H9 (cell line): ENCODE measurements at regions not wholly inside any gene's neighbourhood (a gene's known extent, or its start where the extent isn't known, plus 50 kb on each side); places are given as distances from the start of the nearest gene placed in this dataset.

Source experiments
- DNase-seq: peaks from one replicate; pipeline ENCODE4 v3.0.0-alpha.2; 2017
- H2AFZ ChIP-seq: one replicate; pipeline ENCODE4 v1.6.1; 2013; ENCODE audit warnings: mild to moderate bottlenecking, low read length, control low read depth, moderate library complexity
- H2AK5ac ChIP-seq: 2 replicates; pipeline ENCODE4 v1.6.1; 2013; ENCODE audit warnings: low read length, control low read depth, mixed read lengths; ENCODE audit not compliant: insufficient read length
- H2BK120ac ChIP-seq: one replicate; pipeline ENCODE4 v1.6.1; 2013; ENCODE audit warnings: low read depth, mild to moderate bottlenecking, low read length, control low read depth, inconsistent platforms; ENCODE audit not compliant: poor library complexity, severe bottlenecking
- H2BK12ac ChIP-seq: 2 replicates; pipeline ENCODE4 v1.6.1; 2013; ENCODE audit warnings: low read length, control low read depth, mixed read lengths, low read depth; ENCODE audit not compliant: insufficient read length
- H2BK15ac ChIP-seq: 2 replicates; pipeline ENCODE4 v1.6.1; 2013; ENCODE audit warnings: low read depth, low read length, control low read depth
- H2BK20ac ChIP-seq: one replicate; pipeline ENCODE4 v1.6.1; 2013; ENCODE audit warnings: low read depth, mild to moderate bottlenecking, low read length, control low read depth, inconsistent platforms; ENCODE audit not compliant: poor library complexity, severe bottlenecking
- H2BK5ac ChIP-seq: 2 replicates; pipeline ENCODE4 v1.6.1; 2013; ENCODE audit warnings: low read length, control low read depth, mixed read lengths; ENCODE audit not compliant: insufficient read length
- H3K14ac ChIP-seq: 2 replicates; pipeline ENCODE4 v1.6.1; 2013; ENCODE audit warnings: low read length, control low read depth; ENCODE audit not compliant: insufficient read depth
- H3K18ac ChIP-seq: 2 replicates; pipeline ENCODE4 v1.6.1; 2013; ENCODE audit warnings: low read depth, mild to moderate bottlenecking, mixed read lengths, low read length, control low read depth; ENCODE audit not compliant: insufficient read length
- H3K23ac ChIP-seq: 2 replicates; pipeline ENCODE4 v1.6.1; 2013; ENCODE audit warnings: low read length, control low read depth, mixed read lengths, low read depth; ENCODE audit not compliant: insufficient read length
- H3K23me2 ChIP-seq: 2 replicates; pipeline ENCODE4 v1.6.1; 2013; ENCODE audit warnings: low read depth, mild to moderate bottlenecking, mixed read lengths, low read length, control low read depth; ENCODE audit not compliant: insufficient read length, poor library complexity, severe bottlenecking
- H3K27ac ChIP-seq: 2 replicates; pipeline ENCODE4 v1.5.1; 2013; ENCODE audit warnings: low read length, control low read depth, mixed read lengths, low read depth; ENCODE audit not compliant: insufficient read length
- H3K27me3 ChIP-seq: 2 replicates; pipeline ENCODE4 v1.6.1; 2013; ENCODE audit warnings: low read length, control low read depth, inconsistent platforms; ENCODE audit not compliant: insufficient read depth
- H3K4ac ChIP-seq: 2 replicates; pipeline ENCODE4 v1.6.1; 2013; ENCODE audit warnings: low read depth, mild to moderate bottlenecking, control low read depth, inconsistent platforms, low read length, moderate library complexity
- H3K4me1 ChIP-seq: 2 replicates; pipeline ENCODE4 v1.6.1; 2013; ENCODE audit warnings: low read length, control low read depth, inconsistent platforms; ENCODE audit not compliant: insufficient read depth
- H3K4me2 ChIP-seq: 2 replicates; pipeline ENCODE4 v1.6.1; 2013; ENCODE audit warnings: low read length, control low read depth, mixed read lengths; ENCODE audit not compliant: insufficient read length, insufficient read depth
- H3K56ac ChIP-seq: 2 replicates; pipeline ENCODE4 v1.6.1; 2013; ENCODE audit warnings: low read depth, mild to moderate bottlenecking, mixed read lengths, low read length, control low read depth; ENCODE audit not compliant: insufficient read length
- H3K79me1 ChIP-seq: 2 replicates; pipeline ENCODE4 v1.6.1; 2013; ENCODE audit warnings: low read depth, mild to moderate bottlenecking, moderate library complexity, low read length, control low read depth, inconsistent platforms; ENCODE audit not compliant: insufficient read depth, poor library complexity, severe bottlenecking
- H3K79me2 ChIP-seq: 2 replicates; pipeline ENCODE4 v1.6.1; 2013; ENCODE audit warnings: low read length, control low read depth, inconsistent platforms; ENCODE audit not compliant: insufficient read depth
- H3K9ac ChIP-seq: 2 replicates; pipeline ENCODE4 v1.6.1; 2013; ENCODE audit warnings: low read length, control low read depth, mixed read lengths; ENCODE audit not compliant: insufficient read length; ENCODE audit errors: extremely low read depth
- H3K9me3 ChIP-seq: one replicate; pipeline ENCODE4 v1.6.1; 2013; ENCODE audit warnings: low read depth, low read length, inconsistent platforms; ENCODE audit not compliant: control insufficient read depth
- H3T11ph ChIP-seq: one replicate; pipeline ENCODE4 v1.6.1; 2013; ENCODE audit warnings: mild to moderate bottlenecking, low read length, control low read depth, inconsistent platforms
- H4K20me1 ChIP-seq: one replicate; pipeline ENCODE4 v1.6.1; 2013; ENCODE audit not compliant: control insufficient read depth, insufficient read length, insufficient read depth
- H4K5ac ChIP-seq: 2 replicates; pipeline ENCODE4 v1.6.1; 2013; ENCODE audit warnings: low read depth, mild to moderate bottlenecking, mixed read lengths, low read length, control low read depth; ENCODE audit not compliant: insufficient read length
- H4K8ac ChIP-seq: replicated peaks from 2 replicates; pipeline ENCODE4 v1.6.1; 2013; ENCODE audit warnings: low read length, control low read depth, mixed read lengths, low read depth; ENCODE audit not compliant: insufficient read length
- H4K91ac ChIP-seq: 2 replicates; pipeline ENCODE4 v1.6.1; 2013; ENCODE audit warnings: low read depth, mild to moderate bottlenecking, moderate library complexity, mixed read lengths, low read length, control low read depth; ENCODE audit not compliant: insufficient read length
- H3K27ac Mint-ChIP-seq, 3 experiments: 2 replicates in 2 of 3; 3 replicates in 1 of 3; pipeline ENCODE4 v1.8.0; 2020 to 2021; ENCODE audit warnings: mixed read lengths in 3 of 3, mild to moderate bottlenecking in 1 of 3, moderate library complexity in 1 of 3
- H3K27me3 Mint-ChIP-seq: 2 replicates; pipeline ENCODE4 v1.8.0; 2021; ENCODE audit warnings: low read depth, mild to moderate bottlenecking, moderate library complexity, mixed read lengths
- H3K36me3 Mint-ChIP-seq, 3 experiments: 2 replicates in 2 of 3; 3 replicates in 1 of 3; pipeline ENCODE4 v1.8.0; 2020 to 2021; ENCODE audit warnings: low read depth in 3 of 3, mixed read lengths in 3 of 3; ENCODE audit not compliant: insufficient read depth in 1 of 3
- H3K4me1 Mint-ChIP-seq, 2 experiments: 2 replicates each; pipeline ENCODE4 v1.8.0; 2020; ENCODE audit warnings: mixed read lengths in 2 of 2
- H3K4me3 Mint-ChIP-seq, 2 experiments: 2 replicates in 1 of 2; 3 replicates in 1 of 2; pipeline ENCODE4 v1.8.0; 2020 to 2021; ENCODE audit warnings: mild to moderate bottlenecking in 2 of 2, mixed read lengths in 2 of 2, moderate library complexity in 1 of 2
- H3K9me3 Mint-ChIP-seq, 2 experiments: 2 replicates in 1 of 2; 3 replicates in 1 of 2; pipeline ENCODE4 v1.8.0; 2020; ENCODE audit warnings: mild to moderate bottlenecking in 2 of 2, mixed read lengths in 2 of 2, moderate library complexity in 1 of 2
- WGBS: extraction: QIAGEN DNeasy Blood & Tissue Kit; methylation state at CpG from one replicate; pipeline ENCODE4 v1.1.7; 2013; ENCODE audit warnings: missing lambda C conversion rate, low lambda C conversion rate, mixed read lengths; ENCODE audit not compliant: insufficient read length; ENCODE audit errors: extremely low coverage; 5-methylcytosine and 5-hydroxymethylcytosine counted together
- TF ChIP-seq, protein P1 (sequence below): fragments of 200-600 bp; sonication (generic); conservative IDR thresholded peaks from 3 replicates; pipeline ENCODE4 v1.8.0; 2021; ENCODE audit warnings: antibody characterized with exemption, mild to moderate bottlenecking

GRCh38 chr7:1344421-1344820 lies 111.7 kb downstream of the UNCX start:
- no peak overlapping the region for H3K56ac ChIP-seq
- no peak for DNase-seq
- Mint-ChIP-seq H3K36me3 (no peaks in the 10 kb centered on the region), H3K27ac (no peak overlapping the region), H3K4me3 (no peak overlapping the region; a peak in 1 of 5 replicates), H3K4me1 (no peaks in the 10 kb centered on the region), H3K27me3 (peaks cover 7% of the 10 kb centered on the region), H3K9me3 (peaks cover 0 to 3% of the 10 kb centered on the region in 2 experiments; a peak in 2 of 5 replicates)
- H3K4ac ChIP-seq = no peak overlapping the region
- H3K14ac ChIP-seq = no peak overlapping the region
- H4K91ac ChIP-seq = no peak overlapping the region
- H3K18ac ChIP-seq = no peak overlapping the region
- H3K79me1 ChIP-seq = no peaks in the 10 kb centered on the region
- H2AK5ac ChIP-seq = no peak overlapping the region
- no peak overlapping the region for H4K8ac ChIP-seq
- no peaks in the 10 kb centered on the region for H3K79me2 ChIP-seq
- H3K9ac ChIP-seq = no peak overlapping the region
- no peak overlapping the region for H2AFZ ChIP-seq
- WGBS = no CpG with 5 or more reads among the region's 12 CpGs
- H3K4me1 ChIP-seq = no peaks in the 10 kb centered on the region
- no peak overlapping the region for H3K23ac ChIP-seq
- no peaks in the 10 kb centered on the region for H3K27me3 ChIP-seq
- no peak overlapping the region for H3T11ph ChIP-seq
- no peak overlapping the region for H3K4me2 ChIP-seq
- H4K20me1 ChIP-seq = no peaks in the 10 kb centered on the region
- TF ChIP-seq, protein P1, sequence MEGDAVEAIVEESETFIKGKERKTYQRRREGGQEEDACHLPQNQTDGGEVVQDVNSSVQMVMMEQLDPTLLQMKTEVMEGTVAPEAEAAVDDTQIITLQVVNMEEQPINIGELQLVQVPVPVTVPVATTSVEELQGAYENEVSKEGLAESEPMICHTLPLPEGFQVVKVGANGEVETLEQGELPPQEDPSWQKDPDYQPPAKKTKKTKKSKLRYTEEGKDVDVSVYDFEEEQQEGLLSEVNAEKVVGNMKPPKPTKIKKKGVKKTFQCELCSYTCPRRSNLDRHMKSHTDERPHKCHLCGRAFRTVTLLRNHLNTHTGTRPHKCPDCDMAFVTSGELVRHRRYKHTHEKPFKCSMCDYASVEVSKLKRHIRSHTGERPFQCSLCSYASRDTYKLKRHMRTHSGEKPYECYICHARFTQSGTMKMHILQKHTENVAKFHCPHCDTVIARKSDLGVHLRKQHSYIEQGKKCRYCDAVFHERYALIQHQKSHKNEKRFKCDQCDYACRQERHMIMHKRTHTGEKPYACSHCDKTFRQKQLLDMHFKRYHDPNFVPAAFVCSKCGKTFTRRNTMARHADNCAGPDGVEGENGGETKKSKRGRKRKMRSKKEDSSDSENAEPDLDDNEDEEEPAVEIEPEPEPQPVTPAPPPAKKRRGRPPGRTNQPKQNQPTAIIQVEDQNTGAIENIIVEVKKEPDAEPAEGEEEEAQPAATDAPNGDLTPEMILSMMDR = no peak
- no peak overlapping the region for H2BK120ac ChIP-seq
- H3K9me3 ChIP-seq = no peaks in the 10 kb centered on the region
- no peaks in the 10 kb centered on the region for H3K23me2 ChIP-seq
- no peak overlapping the region for H2BK5ac ChIP-seq
- H2BK20ac ChIP-seq = no peak overlapping the region
- no peak overlapping the region for H2BK15ac ChIP-seq
- H3K27ac ChIP-seq = no peak overlapping the region
- no peak overlapping the region for H2BK12ac ChIP-seq
- H4K5ac ChIP-seq = no peak overlapping the region
